ENCODE measurements at regions not wholly inside any gene's neighbourhood (a gene's known extent, or its start where the extent isn't known, plus 50 kb on each side); places are given as distances from the start of the nearest gene placed in this dataset.
"Not testable (repeated sequence)": the region's sequence is repeated elsewhere in the genome, so short reads cannot be mapped to it uniquely, and the experiment has no call there.

DNA sequence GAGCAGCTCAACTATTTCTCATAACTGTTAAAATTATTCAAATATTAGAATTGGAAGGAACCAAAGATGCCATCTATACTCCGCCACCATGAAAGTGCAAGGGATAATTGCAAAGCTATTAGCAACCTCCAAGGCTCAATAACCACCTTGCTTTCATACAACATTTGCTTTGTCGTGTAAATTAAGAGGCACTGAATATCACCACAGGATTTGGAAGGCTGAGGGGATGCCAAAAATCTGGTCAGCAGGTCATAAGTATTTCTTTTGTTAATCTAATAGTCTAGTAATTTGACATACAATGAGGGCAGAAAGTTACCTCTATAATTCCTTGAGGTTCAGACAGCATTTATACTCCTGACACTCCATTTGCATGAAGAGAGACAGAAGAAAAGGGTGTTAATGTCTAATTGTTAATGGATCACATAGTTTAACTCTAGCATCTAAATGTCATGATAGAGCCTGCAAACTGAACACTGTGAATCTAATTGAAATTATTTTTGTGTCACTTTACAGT, 200.9 kb upstream of the DIAPH2 start:
- Histone ChIP-seq H3K27me3 (ENCODE audit: low read length) (no peaks in the 10 kb centered on the region), H4K20me1 (ENCODE audit: low read length) (no peaks in the 10 kb centered on the region), H3K79me2 (ENCODE audit: low read length) (no peaks in the 10 kb centered on the region), H3F3A (ENCODE audit: low read length, unreplicated experiment) (no peaks in the 10 kb centered on the region), H3K9me2 (replicated peaks; ENCODE audit: low read length) (no peaks in the 10 kb centered on the region), H3K4me1 (ENCODE audit: insufficient read depth, low read length) (peaks cover 27% of the 10 kb centered on the region), H3K4me2 (ENCODE audit: low read length) (no peak overlapping the region), H3K9ac (ENCODE audit: low read length) (no peak overlapping the region), H2AFZ (ENCODE audit: low read length) (no peak overlapping the region), H3K9me3 (ENCODE audit: low read length) (no peaks in the 10 kb centered on the region), H3K36me3 (ENCODE audit: low read depth, low read length) (no peaks in the 10 kb centered on the region), H3K4me3 (ENCODE audit: low read length) (no peak overlapping the region), H3K27ac (ENCODE audit: low read length) (no peak overlapping the region)
- intact Hi-C loops (cut with micrococcal nuclease): no loop called here
- CTCF ChIA-PET: no interaction called here
- POLR2A ChIA-PET (ENCODE audit: unreplicated experiment): no interaction called here
- BruUV-seq (replicated peaks): no TSS peak
- no peak for TF ChIP-seq EZH2phosphoT487 (IDR thresholded peaks at IDR 0.05; ENCODE audit: borderline replicate concordance, low read length)
- TF ChIP-seq, protein P1, sequence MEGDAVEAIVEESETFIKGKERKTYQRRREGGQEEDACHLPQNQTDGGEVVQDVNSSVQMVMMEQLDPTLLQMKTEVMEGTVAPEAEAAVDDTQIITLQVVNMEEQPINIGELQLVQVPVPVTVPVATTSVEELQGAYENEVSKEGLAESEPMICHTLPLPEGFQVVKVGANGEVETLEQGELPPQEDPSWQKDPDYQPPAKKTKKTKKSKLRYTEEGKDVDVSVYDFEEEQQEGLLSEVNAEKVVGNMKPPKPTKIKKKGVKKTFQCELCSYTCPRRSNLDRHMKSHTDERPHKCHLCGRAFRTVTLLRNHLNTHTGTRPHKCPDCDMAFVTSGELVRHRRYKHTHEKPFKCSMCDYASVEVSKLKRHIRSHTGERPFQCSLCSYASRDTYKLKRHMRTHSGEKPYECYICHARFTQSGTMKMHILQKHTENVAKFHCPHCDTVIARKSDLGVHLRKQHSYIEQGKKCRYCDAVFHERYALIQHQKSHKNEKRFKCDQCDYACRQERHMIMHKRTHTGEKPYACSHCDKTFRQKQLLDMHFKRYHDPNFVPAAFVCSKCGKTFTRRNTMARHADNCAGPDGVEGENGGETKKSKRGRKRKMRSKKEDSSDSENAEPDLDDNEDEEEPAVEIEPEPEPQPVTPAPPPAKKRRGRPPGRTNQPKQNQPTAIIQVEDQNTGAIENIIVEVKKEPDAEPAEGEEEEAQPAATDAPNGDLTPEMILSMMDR (conservative IDR thresholded peaks at IDR 0.05; ENCODE audit: low read depth, low read length): no peak
- DNase-seq: no peak
- no peak for ATAC-seq

DNA sequence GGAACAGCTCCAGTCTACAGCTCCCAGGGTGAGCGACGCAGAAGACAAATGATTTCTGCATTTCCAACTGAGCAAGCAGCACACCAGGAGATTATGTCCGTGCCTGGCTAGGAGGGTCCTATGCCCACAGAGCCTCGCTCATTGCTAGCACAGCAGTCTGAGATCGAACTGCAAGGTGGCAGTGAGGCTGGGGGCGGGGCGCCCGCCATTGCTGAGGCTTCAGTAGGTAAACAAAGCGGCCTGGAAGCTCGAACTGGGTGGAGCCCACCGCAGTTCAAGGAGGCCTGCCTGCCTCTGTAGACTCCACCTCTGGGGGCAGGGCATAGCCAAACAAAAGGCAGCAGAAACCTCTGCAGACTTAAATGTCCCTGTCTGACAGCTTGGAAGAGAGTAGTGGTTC, 198.0 kb upstream of the DIAPH2 start:
- H3F3A ChIP-seq (ENCODE audit: low read length, unreplicated experiment); POLR2A ChIA-PET (ENCODE audit: unreplicated experiment); H3K27ac ChIP-seq (ENCODE audit: low read length); H3K9ac ChIP-seq (ENCODE audit: low read length); ATAC-seq; H3K4me3 ChIP-seq (ENCODE audit: low read length); DNase-seq; H2AFZ ChIP-seq (ENCODE audit: low read length); H3K4me1 ChIP-seq (ENCODE audit: insufficient read depth, low read length); H3K79me2 ChIP-seq (ENCODE audit: low read length); CTCF ChIA-PET; H4K20me1 ChIP-seq (ENCODE audit: low read length); BruUV-seq (replicated peaks); H3K9me2 ChIP-seq (replicated peaks; ENCODE audit: low read length); H3K27me3 ChIP-seq (ENCODE audit: low read length); intact Hi-C loops (cut with micrococcal nuclease); H3K4me2 ChIP-seq (ENCODE audit: low read length); H3K36me3 ChIP-seq (ENCODE audit: low read depth, low read length); H3K9me3 ChIP-seq (ENCODE audit: low read length): not testable (repeated sequence)

DNA sequence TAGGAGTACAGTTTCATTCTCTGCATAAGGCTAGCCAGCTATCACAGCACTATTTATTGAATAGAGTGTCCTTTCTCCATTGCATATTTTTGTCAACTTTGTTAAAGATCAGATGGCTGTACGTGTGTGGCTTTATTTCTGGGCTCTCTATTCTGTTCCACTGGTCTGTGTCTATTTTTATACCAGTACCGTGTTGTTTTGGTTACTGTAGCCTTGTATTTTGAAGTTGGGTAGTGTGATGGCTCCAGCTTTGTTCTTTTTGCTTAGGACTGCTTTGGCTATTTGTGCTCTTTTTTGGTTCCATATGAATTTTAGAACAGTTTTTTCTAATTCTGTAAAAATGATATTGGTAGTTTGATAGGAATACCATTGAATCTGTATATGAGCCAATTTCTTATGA, 182.1 kb upstream of the DIAPH2 start:
- Histone ChIP-seq H2AFZ (ENCODE audit: low read length) (no peak overlapping the region), H3K9me3 (ENCODE audit: low read length) (no peaks in the 10 kb centered on the region), H3K9me2 (replicated peaks; ENCODE audit: low read length) (no peaks in the 10 kb centered on the region), H3K27me3 (ENCODE audit: low read length) (no peaks in the 10 kb centered on the region), H3K27ac (ENCODE audit: low read length) (no peak overlapping the region), H3K4me1 (ENCODE audit: insufficient read depth, low read length) (no peaks in the 10 kb centered on the region), H3F3A (ENCODE audit: low read length, unreplicated experiment) (no peaks in the 10 kb centered on the region), H3K4me2 (ENCODE audit: low read length) (no peak overlapping the region), H3K79me2 (ENCODE audit: low read length) (no peaks in the 10 kb centered on the region), H3K9ac (ENCODE audit: low read length) (no peak overlapping the region), H4K20me1 (ENCODE audit: low read length) (no peaks in the 10 kb centered on the region), H3K36me3 (ENCODE audit: low read depth, low read length) (no peaks in the 10 kb centered on the region), H3K4me3 (ENCODE audit: low read length) (no peak overlapping the region)
- CTCF ChIA-PET: no interaction called here
- TF ChIP-seq EZH2 (IDR thresholded peaks at IDR 0.05; ENCODE audit: low read length, unreplicated experiment) (no peak), EZH2phosphoT487 (IDR thresholded peaks at IDR 0.05; ENCODE audit: borderline replicate concordance, low read length) (no peak)
- TF ChIP-seq, protein P1 (conservative IDR thresholded peaks at IDR 0.05; ENCODE audit: low read depth, low read length): no peak
- no peak for ATAC-seq
- intact Hi-C loops (cut with micrococcal nuclease): no loop called here
- POLR2A ChIA-PET (ENCODE audit: unreplicated experiment): no interaction called here
- no peak for DNase-seq
- no TSS peak for BruUV-seq (replicated peaks)

DNA sequence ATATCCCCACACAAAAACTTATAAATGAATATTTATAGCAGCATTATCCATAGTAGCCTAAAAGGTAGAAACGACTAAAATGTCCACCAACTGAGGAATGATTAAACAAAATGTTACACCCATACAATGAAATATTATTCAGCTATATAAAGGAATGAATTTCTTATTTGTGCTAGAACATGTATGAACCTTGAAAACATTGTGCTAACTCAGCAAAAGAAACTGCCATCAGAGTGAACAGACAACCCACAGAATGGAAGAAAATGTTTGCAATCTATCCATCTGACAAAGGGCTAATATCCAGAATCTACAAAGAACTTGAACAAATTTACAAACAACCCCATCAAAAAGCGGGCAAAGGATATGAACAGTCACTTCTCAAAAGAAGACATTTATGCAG, 155.3 kb upstream of the DIAPH2 start:
- H3K27ac ChIP-seq (ENCODE audit: low read length); POLR2A ChIA-PET (ENCODE audit: unreplicated experiment); H3K36me3 ChIP-seq (ENCODE audit: low read depth, low read length); DNase-seq; H3K9ac ChIP-seq (ENCODE audit: low read length); H3K9me2 ChIP-seq (replicated peaks; ENCODE audit: low read length); H4K20me1 ChIP-seq (ENCODE audit: low read length); H3F3A ChIP-seq (ENCODE audit: low read length, unreplicated experiment); CTCF ChIA-PET; H3K9me3 ChIP-seq (ENCODE audit: low read length); H3K79me2 ChIP-seq (ENCODE audit: low read length); H2AFZ ChIP-seq (ENCODE audit: low read length); ATAC-seq; H3K27me3 ChIP-seq (ENCODE audit: low read length); BruUV-seq (replicated peaks); H3K4me3 ChIP-seq (ENCODE audit: low read length); H3K4me1 ChIP-seq (ENCODE audit: insufficient read depth, low read length); H3K4me2 ChIP-seq (ENCODE audit: low read length); intact Hi-C loops (cut with micrococcal nuclease): not testable (repeated sequence)
